ENCODE measurements at regions not wholly inside any gene's neighbourhood (a gene's known extent, or its start where the extent isn't known, plus 50 kb on each side); places are given as distances from the start of the nearest gene placed in this dataset.
"Not testable (repeated sequence)": the region's sequence is repeated elsewhere in the genome, so short reads cannot be mapped to it uniquely, and the experiment has no call there.

- DNase-seq, result no peak
Measured at GRCh38 chr7:116342125-116342524, 131.8 kb downstream of the TES start.

GRCh38 chr7:116347151-116347832 lies 137.0 kb downstream of the TES start:
- DNase-seq, result no peak

- DNase-seq, result no peak
Measured at GRCh38 chr7:116348346-116348745, 138.0 kb downstream of the TES start.

DNA sequence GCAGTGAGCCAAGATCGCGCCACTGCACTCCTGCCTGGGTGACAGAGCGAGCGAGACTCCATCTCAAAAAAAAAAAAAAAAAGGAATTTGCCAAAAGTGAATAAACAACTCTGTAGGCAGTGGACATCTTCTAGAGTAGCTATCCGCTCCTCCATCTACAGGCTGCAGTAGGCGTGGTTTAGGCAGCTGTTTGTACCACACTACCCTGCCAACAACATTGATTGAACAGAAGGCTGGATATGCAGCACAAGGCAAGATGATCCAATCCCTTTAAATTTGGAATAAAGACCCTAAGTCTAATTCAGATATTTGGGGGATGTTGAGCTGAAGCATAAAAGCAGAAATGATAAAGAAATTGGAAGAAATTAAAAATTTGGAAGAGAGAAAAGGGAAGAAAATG lies 141.6 kb downstream of the TES start:
- DNase-seq, result no peak

GRCh38 chr7:116353647-116354046 lies 143.3 kb downstream of the TES start:
- no peak for DNase-seq

DNA sequence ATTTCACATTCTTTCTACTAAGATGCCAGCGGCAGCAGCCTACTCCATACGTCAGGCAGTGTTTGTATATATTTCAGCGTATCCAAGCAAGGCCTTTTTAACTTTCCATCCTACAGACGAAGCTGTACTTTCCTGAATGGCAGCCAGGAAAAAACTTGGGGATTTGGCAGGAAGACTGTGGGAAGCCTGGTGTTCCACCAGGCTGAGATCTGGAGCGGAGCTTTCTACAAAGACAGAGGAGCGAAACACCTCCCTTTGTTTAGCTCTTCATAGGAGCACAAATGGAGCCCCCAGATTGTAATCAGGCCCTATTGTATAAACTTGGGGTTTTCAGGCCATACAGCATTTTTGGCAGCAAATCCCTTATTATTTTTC lies 143.8 kb downstream of the TES start:
- no peak for DNase-seq

DNA sequence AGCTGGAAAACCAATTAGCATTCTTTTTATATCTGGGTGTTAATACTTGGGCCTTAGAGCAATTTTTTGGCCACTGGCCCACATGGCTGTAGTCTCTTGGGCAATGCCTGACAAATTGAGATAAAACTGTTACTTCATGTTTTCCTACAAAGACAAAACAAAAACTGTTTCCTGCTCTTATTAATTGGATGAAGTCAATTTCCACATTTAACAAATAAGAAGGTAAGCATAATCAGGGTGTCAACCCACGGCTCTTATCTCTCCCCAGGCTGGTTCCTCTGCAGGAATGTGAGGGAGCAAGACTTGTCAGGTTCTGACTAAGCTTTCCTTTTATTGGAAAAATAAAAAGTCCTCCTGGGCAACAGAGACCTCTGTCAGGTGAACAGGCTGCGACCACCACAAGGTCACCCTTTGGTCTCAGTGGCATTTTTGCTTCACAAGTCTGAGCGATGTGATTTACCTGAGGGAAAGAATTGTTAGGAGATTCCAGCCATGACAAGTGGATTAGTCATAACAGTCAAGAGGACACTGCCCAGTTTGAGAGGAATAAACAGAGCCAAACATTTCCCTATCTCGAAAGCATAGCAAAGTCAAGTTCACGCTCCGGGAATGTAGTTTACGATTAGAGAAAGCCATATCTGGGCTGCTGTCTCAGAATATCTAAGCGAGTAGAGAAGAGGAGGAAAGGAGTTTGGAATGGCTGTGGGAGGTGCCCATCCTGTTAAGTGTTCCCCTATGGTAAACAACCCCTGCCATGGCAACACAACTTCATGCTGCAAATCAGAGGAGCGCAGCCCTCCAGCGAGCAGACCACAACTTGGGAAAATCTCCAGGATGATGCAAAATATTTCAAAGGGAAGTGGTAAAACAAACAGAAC lies 144.4 kb downstream of the TES start:
- DNase-seq, result no peak

- DNase-seq, result no peak
Measured at GRCh38 chr7:116355424-116355765, 144.1 kb upstream of the CAV2 start.

GRCh38 chr7:116356333-116356965 lies 143.1 kb upstream of the CAV2 start:
- DNase-seq, result no peak

- no peak for DNase-seq
Measured at GRCh38 chr7:116356979-116357378, 142.6 kb upstream of the CAV2 start.

- DNase-seq, result no peak
Measured at GRCh38 chr7:116357781-116358670, 141.5 kb upstream of the CAV2 start.

GRCh38 chr7:116361767-116362166 lies 137.8 kb upstream of the CAV2 start:
- DNase-seq, result no peak

GRCh38 chr7:116363637-116364432 lies 135.7 kb upstream of the CAV2 start:
- no peak for DNase-seq

DNA sequence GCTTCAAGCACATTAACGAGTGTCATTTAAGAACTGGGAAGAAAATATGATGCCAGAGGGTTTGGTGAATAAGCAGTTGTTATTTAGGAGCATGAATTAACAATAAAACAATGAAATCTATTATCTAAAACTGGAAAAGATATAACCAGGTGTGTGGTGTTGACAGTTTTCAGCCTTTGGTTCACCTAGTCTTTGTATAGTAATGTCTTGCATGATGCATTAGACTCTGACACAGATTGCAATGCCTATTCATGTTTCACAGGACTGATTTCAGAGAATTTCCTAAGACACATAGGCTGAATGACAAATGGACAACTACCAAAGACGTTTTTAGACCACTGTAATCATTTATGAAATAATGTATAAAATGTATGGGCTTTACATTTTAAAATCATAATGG lies 135.1 kb upstream of the CAV2 start:
- DNase-seq, result no peak

DNA sequence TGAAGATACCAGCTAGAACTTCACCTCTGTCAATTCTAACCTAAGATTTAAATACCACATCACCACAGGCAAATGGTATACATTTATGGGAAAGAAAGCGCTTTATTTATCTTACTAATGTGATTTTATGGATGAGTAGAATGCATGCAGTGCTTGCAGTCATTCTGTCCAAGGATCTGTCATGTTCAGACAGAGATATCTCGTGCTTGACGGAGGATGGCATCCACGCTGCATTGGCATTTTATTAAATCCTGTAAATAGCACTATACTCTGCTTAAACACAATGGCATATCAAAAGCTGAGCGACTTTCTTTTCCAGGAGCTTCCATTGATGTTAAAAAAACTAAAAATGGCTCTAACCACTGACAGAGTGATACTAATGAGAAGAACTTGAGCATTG lies 133.7 kb upstream of the CAV2 start:
- no peak for DNase-seq

DNA sequence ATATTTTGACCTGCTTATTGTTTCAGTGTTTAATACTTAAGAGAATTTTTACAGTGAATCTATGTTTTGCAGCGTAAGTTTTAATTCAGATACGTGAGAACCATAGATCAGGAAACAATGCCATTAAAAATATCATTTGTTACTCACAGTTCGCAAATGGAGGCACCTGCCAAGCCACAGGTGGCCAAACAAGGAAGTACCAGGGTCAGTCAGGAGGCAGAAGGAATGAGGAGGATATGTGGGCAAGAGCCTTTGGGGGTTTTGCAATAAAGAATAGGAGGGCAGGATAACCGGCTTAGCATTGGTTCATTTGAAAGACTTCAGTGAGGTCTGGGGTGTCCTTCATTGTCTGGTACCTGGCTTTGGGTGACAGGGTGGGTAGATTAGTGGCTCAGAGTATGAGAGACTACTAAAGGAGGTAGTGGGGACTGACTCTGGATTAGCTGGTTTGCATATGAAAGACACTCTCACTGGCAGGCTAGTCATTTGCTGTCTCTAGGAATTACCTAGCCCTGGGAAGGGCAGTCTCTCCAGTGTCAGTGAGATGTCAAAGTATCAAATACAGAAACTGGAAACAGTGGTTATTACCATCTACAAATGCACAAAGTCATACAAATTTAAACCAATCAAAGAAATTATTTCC lies 132.2 kb upstream of the CAV2 start:
- DNase-seq, result no peak

- DNase-seq, result no peak
Measured at GRCh38 chr7:116368965-116369364, 130.6 kb upstream of the CAV2 start.

DNA sequence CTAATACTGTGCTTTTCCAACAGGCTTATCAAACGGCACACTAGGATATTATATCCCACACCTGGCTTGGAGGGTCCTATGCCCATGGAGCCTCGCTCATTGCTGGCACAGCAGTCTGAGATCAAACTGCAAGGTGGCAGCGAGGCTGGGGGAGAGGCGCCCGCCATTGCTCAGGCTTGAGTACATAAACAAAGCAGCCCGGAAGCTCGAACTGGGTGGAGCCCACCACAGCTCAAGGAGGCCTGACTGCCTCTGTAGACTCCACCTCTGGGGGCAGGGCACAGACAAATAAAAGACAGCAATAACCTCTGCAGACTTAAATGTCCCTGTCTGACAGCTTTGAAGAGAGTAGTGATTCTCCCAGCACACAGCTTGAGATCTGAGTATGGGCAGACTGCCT lies 128.0 kb upstream of the CAV2 start:
- not testable (repeated sequence) for DNase-seq

DNA sequence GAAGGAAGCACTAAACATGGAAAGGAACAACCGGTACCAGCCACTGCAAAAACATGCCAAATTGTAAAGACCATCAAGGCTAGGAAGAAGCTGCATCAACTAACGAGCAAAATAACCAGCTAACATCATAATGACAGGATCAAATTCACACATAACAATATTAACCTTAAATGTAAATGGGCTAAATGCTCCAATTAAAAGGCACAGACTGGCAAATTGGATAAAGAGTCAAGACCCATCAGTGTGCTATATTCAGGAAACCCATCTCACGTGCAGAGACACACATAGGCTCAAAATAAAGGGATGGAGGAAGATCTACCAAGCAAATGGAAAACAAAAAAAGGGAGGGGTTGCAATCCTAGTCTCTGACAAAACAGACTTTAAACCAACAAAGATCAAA lies 126.3 kb upstream of the CAV2 start:
- not testable (repeated sequence) for DNase-seq

GRCh38 chr7:116377721-116378120 lies 121.8 kb upstream of the CAV2 start:
- no peak for DNase-seq

DNA sequence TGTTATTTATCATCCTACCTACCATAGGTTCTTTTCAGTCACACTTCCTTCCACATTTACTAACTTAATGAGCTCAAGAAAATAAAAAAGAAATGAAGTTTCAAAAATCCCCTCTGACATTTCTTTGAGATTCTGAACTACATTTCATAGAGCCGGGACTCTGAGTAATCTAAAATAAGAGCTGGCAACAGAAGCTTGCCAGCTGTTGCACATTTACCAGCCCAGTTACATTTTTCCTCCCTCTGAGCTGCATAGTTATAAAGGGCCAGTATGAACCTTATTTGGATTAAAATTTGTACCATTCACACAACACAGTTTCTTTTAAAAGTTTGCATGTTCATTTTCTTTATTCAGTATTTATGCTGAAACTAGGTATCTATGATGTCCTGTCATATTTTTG lies 119.5 kb upstream of the CAV2 start:
- no peak for DNase-seq

- no peak for DNase-seq
Measured at GRCh38 chr7:116382375-116382774, 117.2 kb upstream of the CAV2 start.
